GM12872 (cell line): ENCODE measurements at regions not wholly inside any gene's neighbourhood (a gene's known extent, or its start where the extent isn't known, plus 50 kb on each side); places are given as distances from the start of the nearest gene placed in this dataset.

Experiments
- TF ChIP-seq, protein P1 (sequence below): IDR thresholded peaks from 3 replicates; pipeline ENCODE4 v1.5.1; 2011; ENCODE audit warnings: low read depth, mild to moderate bottlenecking, low read length, moderate library complexity; ENCODE audit not compliant: insufficient read depth

DNA sequence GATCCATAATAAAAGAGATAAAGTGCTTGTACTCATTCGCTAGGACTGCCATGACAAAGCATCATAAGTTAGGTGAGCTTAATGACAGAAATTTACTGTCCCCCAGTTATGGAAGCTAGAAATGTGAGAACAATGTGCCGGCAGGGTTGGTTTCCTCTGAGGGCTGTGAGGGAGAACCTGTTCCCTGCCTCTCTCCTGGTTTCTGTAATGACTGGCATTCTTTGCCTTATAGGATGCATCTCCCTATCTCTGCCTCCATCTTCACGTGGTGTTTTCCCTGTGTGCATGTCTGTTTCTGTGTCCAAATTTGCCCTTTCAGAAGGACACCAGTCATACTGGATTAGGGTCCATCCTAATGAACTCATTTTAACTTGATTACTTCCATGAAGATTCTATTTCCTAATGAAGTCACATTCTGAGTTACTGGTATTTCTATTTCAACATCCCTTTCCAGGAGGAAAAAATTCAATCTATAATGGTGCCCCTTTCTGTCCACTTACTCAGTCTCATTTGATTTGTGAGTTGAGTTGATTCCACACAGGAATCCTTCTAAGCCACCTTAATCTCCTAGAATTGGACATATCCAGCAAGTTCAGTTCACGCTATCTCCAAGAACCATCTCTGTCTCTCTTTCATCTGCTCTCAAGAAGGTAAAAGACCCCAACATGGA, 71.2 kb upstream of the LIPC start:
- TF ChIP-seq, protein P1, sequence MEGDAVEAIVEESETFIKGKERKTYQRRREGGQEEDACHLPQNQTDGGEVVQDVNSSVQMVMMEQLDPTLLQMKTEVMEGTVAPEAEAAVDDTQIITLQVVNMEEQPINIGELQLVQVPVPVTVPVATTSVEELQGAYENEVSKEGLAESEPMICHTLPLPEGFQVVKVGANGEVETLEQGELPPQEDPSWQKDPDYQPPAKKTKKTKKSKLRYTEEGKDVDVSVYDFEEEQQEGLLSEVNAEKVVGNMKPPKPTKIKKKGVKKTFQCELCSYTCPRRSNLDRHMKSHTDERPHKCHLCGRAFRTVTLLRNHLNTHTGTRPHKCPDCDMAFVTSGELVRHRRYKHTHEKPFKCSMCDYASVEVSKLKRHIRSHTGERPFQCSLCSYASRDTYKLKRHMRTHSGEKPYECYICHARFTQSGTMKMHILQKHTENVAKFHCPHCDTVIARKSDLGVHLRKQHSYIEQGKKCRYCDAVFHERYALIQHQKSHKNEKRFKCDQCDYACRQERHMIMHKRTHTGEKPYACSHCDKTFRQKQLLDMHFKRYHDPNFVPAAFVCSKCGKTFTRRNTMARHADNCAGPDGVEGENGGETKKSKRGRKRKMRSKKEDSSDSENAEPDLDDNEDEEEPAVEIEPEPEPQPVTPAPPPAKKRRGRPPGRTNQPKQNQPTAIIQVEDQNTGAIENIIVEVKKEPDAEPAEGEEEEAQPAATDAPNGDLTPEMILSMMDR = no peak

- TF ChIP-seq, protein P1 = no peak
Observed at GRCh38 chr15:58361273-58361759, 70.5 kb upstream of the LIPC start.

GRCh38 chr15:58362262-58362922, 69.4 kb upstream of the LIPC start:
- TF ChIP-seq, protein P1 = no peak

GRCh38 chr15:58369261-58369701, 62.5 kb upstream of the LIPC start:
- TF ChIP-seq, protein P1 = no peak

DNA sequence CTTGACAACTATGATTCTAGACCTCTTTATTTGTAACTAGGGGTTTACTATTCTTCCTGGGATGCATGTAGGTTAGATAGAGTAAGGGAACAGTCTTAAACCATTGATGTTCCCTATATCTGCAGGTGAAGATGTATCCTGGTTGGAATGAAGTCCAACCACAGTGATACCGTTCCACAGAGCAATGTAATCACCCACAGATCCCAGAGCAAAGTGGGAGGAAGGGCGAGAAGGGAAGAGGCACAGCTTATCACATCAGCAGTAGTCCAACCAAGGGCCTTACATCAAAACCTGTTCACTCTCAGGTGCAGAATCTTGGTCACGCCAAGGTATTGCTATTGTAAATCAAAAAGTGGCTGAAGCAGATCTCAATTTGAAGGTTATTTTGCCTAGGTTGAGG, 61.8 kb upstream of the LIPC start:
- TF ChIP-seq, protein P1 = no peak

GRCh38 chr15:58374147-58374546, 57.6 kb upstream of the LIPC start:
- TF ChIP-seq, protein P1 = no peak

- TF ChIP-seq, protein P1 = no peak
Observed at GRCh38 chr15:58377193-58377592, 54.6 kb upstream of the LIPC start.
